ENCODE measurements at regions not wholly inside any gene's neighbourhood (a gene's known extent, or its start where the extent isn't known, plus 50 kb on each side); places are given as distances from the start of the nearest gene placed in this dataset.

GRCh38 chr13:48583859-48584311, 51.0 kb upstream of the RCBTB2 start:
- CTCF ChIA-PET, result interaction anchor here (1.0 to 5.3 kb wide), 6 partner anchors 10 to 457 kb away, joined by 3 to 40 read pairs (median 8); no protein-coding TSS in a partner anchor
- H3K4me3 ChIP-seq (ENCODE audit: low read depth in 2 of 2, low read length in 1 of 2), result no peak overlapping the region
- H3K9me2 ChIP-seq, result no peaks in the 10 kb centered on the region
- H3K36me3 ChIP-seq (replicated peaks in 1 of 2; ENCODE audit: control insufficient read depth in 1 of 2, insufficient read depth in 2 of 2, low read length in 1 of 2), result no peaks in the 10 kb centered on the region
- H3K4me1 ChIP-seq (ENCODE audit: control insufficient read depth in 1 of 2, insufficient read depth in 2 of 2, low read depth in 1 of 2, low read length in 1 of 2), result peaks cover 4% of the 10 kb centered on the region in 2 experiments; a peak in 2 of 4 replicates
- H3K79me2 ChIP-seq (ENCODE audit: insufficient read depth), result no peaks in the 10 kb centered on the region
- H3K9ac ChIP-seq, result no peak overlapping the region
- no peak overlapping the region for H3K4me2 ChIP-seq
- no peaks in the 10 kb centered on the region for H3K27me3 ChIP-seq (ENCODE audit: insufficient read depth)
- WGBS (ENCODE audit: low lambda C conversion rate), result 62% methylated on average over 3 of the region's 3 CpGs
- TF ChIP-seq ZBTB33 (IDR thresholded peaks at IDR 0.05; ENCODE audit: borderline replicate concordance, low read depth) (no peak), FOSL2 (IDR thresholded peaks at IDR 0.05; ENCODE audit: borderline replicate concordance, low read depth) (no peak), TCF12 (IDR thresholded peaks at IDR 0.05) (no peak), GABPA (IDR thresholded peaks at IDR 0.05; ENCODE audit: low read depth) (no peak), RAD21 (IDR thresholded peaks at IDR 0.05; ENCODE audit: low read length) (no peak), EZH2phosphoT487 (IDR thresholded peaks at IDR 0.05; ENCODE audit: borderline replicate concordance, low read depth) (no peak), ELF1 (IDR thresholded peaks at IDR 0.05) (no peak), RFX5 (IDR thresholded peaks at IDR 0.05; ENCODE audit: low read length) (no peak), CTCF (IDR thresholded peaks at IDR 0.05) (no peak), YY1 (IDR thresholded peaks at IDR 0.05; ENCODE audit: low read depth) (no peak), MAX (IDR thresholded peaks at IDR 0.05; ENCODE audit: low read depth) (no peak), IRF3 (IDR thresholded peaks at IDR 0.05; ENCODE audit: low read depth, low read length) (no peak), MXI1 (IDR thresholded peaks at IDR 0.05; ENCODE audit: low read depth, low read length) (no peak), NFIC (IDR thresholded peaks at IDR 0.05; ENCODE audit: borderline replicate concordance) (no peak), TAF1 (IDR thresholded peaks at IDR 0.05; ENCODE audit: borderline replicate concordance, low read depth, low read length) (no peak), EP300 (IDR thresholded peaks at IDR 0.05; ENCODE audit: borderline replicate concordance in 1 of 2, low read depth in 1 of 2, low read length in 1 of 2) (no peak)
- H3F3A ChIP-seq (replicated peaks; ENCODE audit: insufficient read depth), result no peaks in the 10 kb centered on the region
- no peak for DNase-seq
- POLR2A ChIA-PET, result no interaction called here
- H3K9me3 ChIP-seq, result no peaks in the 10 kb centered on the region
- no peaks in the 10 kb centered on the region for H4K20me1 ChIP-seq (ENCODE audit: insufficient read depth)
- H2AFZ ChIP-seq (ENCODE audit: low read depth), result no peak overlapping the region
- no peak overlapping the region for H3K27ac ChIP-seq (ENCODE audit: low read depth in 2 of 2, low read length in 1 of 2)
